H9 (cell line): ENCODE measurements at regions not wholly inside any gene's neighbourhood (a gene's known extent, or its start where the extent isn't known, plus 50 kb on each side); places are given as distances from the start of the nearest gene placed in this dataset.

Source experiments
- DNase-seq: peaks from one replicate; pipeline ENCODE4 v3.0.0-alpha.2; 2017
- H2AFZ ChIP-seq: one replicate; pipeline ENCODE4 v1.6.1; 2013; ENCODE audit warnings: mild to moderate bottlenecking, low read length, control low read depth, moderate library complexity
- H2AK5ac ChIP-seq: 2 replicates; pipeline ENCODE4 v1.6.1; 2013; ENCODE audit warnings: low read length, control low read depth, mixed read lengths; ENCODE audit not compliant: insufficient read length
- H2BK120ac ChIP-seq: one replicate; pipeline ENCODE4 v1.6.1; 2013; ENCODE audit warnings: low read depth, mild to moderate bottlenecking, low read length, control low read depth, inconsistent platforms; ENCODE audit not compliant: poor library complexity, severe bottlenecking
- H2BK12ac ChIP-seq: 2 replicates; pipeline ENCODE4 v1.6.1; 2013; ENCODE audit warnings: low read length, control low read depth, mixed read lengths, low read depth; ENCODE audit not compliant: insufficient read length
- H2BK15ac ChIP-seq: 2 replicates; pipeline ENCODE4 v1.6.1; 2013; ENCODE audit warnings: low read depth, low read length, control low read depth
- H2BK20ac ChIP-seq: one replicate; pipeline ENCODE4 v1.6.1; 2013; ENCODE audit warnings: low read depth, mild to moderate bottlenecking, low read length, control low read depth, inconsistent platforms; ENCODE audit not compliant: poor library complexity, severe bottlenecking
- H2BK5ac ChIP-seq: 2 replicates; pipeline ENCODE4 v1.6.1; 2013; ENCODE audit warnings: low read length, control low read depth, mixed read lengths; ENCODE audit not compliant: insufficient read length
- H3K14ac ChIP-seq: 2 replicates; pipeline ENCODE4 v1.6.1; 2013; ENCODE audit warnings: low read length, control low read depth; ENCODE audit not compliant: insufficient read depth
- H3K18ac ChIP-seq: 2 replicates; pipeline ENCODE4 v1.6.1; 2013; ENCODE audit warnings: low read depth, mild to moderate bottlenecking, mixed read lengths, low read length, control low read depth; ENCODE audit not compliant: insufficient read length
- H3K23ac ChIP-seq: 2 replicates; pipeline ENCODE4 v1.6.1; 2013; ENCODE audit warnings: low read length, control low read depth, mixed read lengths, low read depth; ENCODE audit not compliant: insufficient read length
- H3K23me2 ChIP-seq: 2 replicates; pipeline ENCODE4 v1.6.1; 2013; ENCODE audit warnings: low read depth, mild to moderate bottlenecking, mixed read lengths, low read length, control low read depth; ENCODE audit not compliant: insufficient read length, poor library complexity, severe bottlenecking
- H3K27ac ChIP-seq: 2 replicates; pipeline ENCODE4 v1.5.1; 2013; ENCODE audit warnings: low read length, control low read depth, mixed read lengths, low read depth; ENCODE audit not compliant: insufficient read length
- H3K27me3 ChIP-seq: 2 replicates; pipeline ENCODE4 v1.6.1; 2013; ENCODE audit warnings: low read length, control low read depth, inconsistent platforms; ENCODE audit not compliant: insufficient read depth
- H3K4ac ChIP-seq: 2 replicates; pipeline ENCODE4 v1.6.1; 2013; ENCODE audit warnings: low read depth, mild to moderate bottlenecking, control low read depth, inconsistent platforms, low read length, moderate library complexity
- H3K4me1 ChIP-seq: 2 replicates; pipeline ENCODE4 v1.6.1; 2013; ENCODE audit warnings: low read length, control low read depth, inconsistent platforms; ENCODE audit not compliant: insufficient read depth
- H3K4me2 ChIP-seq: 2 replicates; pipeline ENCODE4 v1.6.1; 2013; ENCODE audit warnings: low read length, control low read depth, mixed read lengths; ENCODE audit not compliant: insufficient read length, insufficient read depth
- H3K56ac ChIP-seq: 2 replicates; pipeline ENCODE4 v1.6.1; 2013; ENCODE audit warnings: low read depth, mild to moderate bottlenecking, mixed read lengths, low read length, control low read depth; ENCODE audit not compliant: insufficient read length
- H3K79me1 ChIP-seq: 2 replicates; pipeline ENCODE4 v1.6.1; 2013; ENCODE audit warnings: low read depth, mild to moderate bottlenecking, moderate library complexity, low read length, control low read depth, inconsistent platforms; ENCODE audit not compliant: insufficient read depth, poor library complexity, severe bottlenecking
- H3K79me2 ChIP-seq: 2 replicates; pipeline ENCODE4 v1.6.1; 2013; ENCODE audit warnings: low read length, control low read depth, inconsistent platforms; ENCODE audit not compliant: insufficient read depth
- H3K9ac ChIP-seq: 2 replicates; pipeline ENCODE4 v1.6.1; 2013; ENCODE audit warnings: low read length, control low read depth, mixed read lengths; ENCODE audit not compliant: insufficient read length; ENCODE audit errors: extremely low read depth
- H3K9me3 ChIP-seq: one replicate; pipeline ENCODE4 v1.6.1; 2013; ENCODE audit warnings: low read depth, low read length, inconsistent platforms; ENCODE audit not compliant: control insufficient read depth
- H3T11ph ChIP-seq: one replicate; pipeline ENCODE4 v1.6.1; 2013; ENCODE audit warnings: mild to moderate bottlenecking, low read length, control low read depth, inconsistent platforms
- H4K20me1 ChIP-seq: one replicate; pipeline ENCODE4 v1.6.1; 2013; ENCODE audit not compliant: control insufficient read depth, insufficient read length, insufficient read depth
- H4K5ac ChIP-seq: 2 replicates; pipeline ENCODE4 v1.6.1; 2013; ENCODE audit warnings: low read depth, mild to moderate bottlenecking, mixed read lengths, low read length, control low read depth; ENCODE audit not compliant: insufficient read length
- H4K8ac ChIP-seq: replicated peaks from 2 replicates; pipeline ENCODE4 v1.6.1; 2013; ENCODE audit warnings: low read length, control low read depth, mixed read lengths, low read depth; ENCODE audit not compliant: insufficient read length
- H4K91ac ChIP-seq: 2 replicates; pipeline ENCODE4 v1.6.1; 2013; ENCODE audit warnings: low read depth, mild to moderate bottlenecking, moderate library complexity, mixed read lengths, low read length, control low read depth; ENCODE audit not compliant: insufficient read length
- H3K27ac Mint-ChIP-seq, 3 experiments: 2 replicates in 2 of 3; 3 replicates in 1 of 3; pipeline ENCODE4 v1.8.0; 2020 to 2021; ENCODE audit warnings: mixed read lengths in 3 of 3, mild to moderate bottlenecking in 1 of 3, moderate library complexity in 1 of 3
- H3K27me3 Mint-ChIP-seq: 2 replicates; pipeline ENCODE4 v1.8.0; 2021; ENCODE audit warnings: low read depth, mild to moderate bottlenecking, moderate library complexity, mixed read lengths
- H3K36me3 Mint-ChIP-seq, 3 experiments: 2 replicates in 2 of 3; 3 replicates in 1 of 3; pipeline ENCODE4 v1.8.0; 2020 to 2021; ENCODE audit warnings: low read depth in 3 of 3, mixed read lengths in 3 of 3; ENCODE audit not compliant: insufficient read depth in 1 of 3
- H3K4me1 Mint-ChIP-seq, 2 experiments: 2 replicates each; pipeline ENCODE4 v1.8.0; 2020; ENCODE audit warnings: mixed read lengths in 2 of 2
- H3K4me3 Mint-ChIP-seq, 2 experiments: 2 replicates in 1 of 2; 3 replicates in 1 of 2; pipeline ENCODE4 v1.8.0; 2020 to 2021; ENCODE audit warnings: mild to moderate bottlenecking in 2 of 2, mixed read lengths in 2 of 2, moderate library complexity in 1 of 2
- H3K9me3 Mint-ChIP-seq, 2 experiments: 2 replicates in 1 of 2; 3 replicates in 1 of 2; pipeline ENCODE4 v1.8.0; 2020; ENCODE audit warnings: mild to moderate bottlenecking in 2 of 2, mixed read lengths in 2 of 2, moderate library complexity in 1 of 2
- CTCF ChIP-seq: fragments of 200-600 bp; sonication (generic); conservative IDR thresholded peaks from 3 replicates; pipeline ENCODE4 v1.8.0; 2021; ENCODE audit warnings: antibody characterized with exemption, mild to moderate bottlenecking

- Histone ChIP-seq H3K18ac (no peak overlapping the region), H4K8ac (no peak overlapping the region), H3K9ac (no peak overlapping the region), H2BK5ac (no peak overlapping the region), H3K56ac (no peak overlapping the region), H3K9me3 (no peaks in the 10 kb centered on the region), H3K14ac (no peak overlapping the region), H3K4ac (no peak overlapping the region), H2BK12ac (no peak overlapping the region), H2BK120ac (no peak overlapping the region), H2BK15ac (no peak overlapping the region), H3K79me2 (no peaks in the 10 kb centered on the region), H4K5ac (no peak overlapping the region), H4K20me1 (no peaks in the 10 kb centered on the region), H3K79me1 (no peaks in the 10 kb centered on the region), H3K23me2 (no peaks in the 10 kb centered on the region), H3K27me3 (no peaks in the 10 kb centered on the region), H2AK5ac (no peak overlapping the region), H3T11ph (no peak overlapping the region), H3K27ac (no peak overlapping the region), H4K91ac (no peak overlapping the region), H2BK20ac (peak overlapping the region; percentile 90), H3K4me2 (no peak overlapping the region), H3K23ac (no peak overlapping the region), H3K4me1 (peaks cover 5% of the 10 kb centered on the region; the same call in 1 of the 2 replicates), H2AFZ (no peak overlapping the region)
- Mint-ChIP-seq H3K4me1 (peaks cover 29 to 41% of the 10 kb centered on the region in 2 experiments), H3K27ac (no peak overlapping the region), H3K27me3 (no peaks in the 10 kb centered on the region), H3K36me3 (no peaks in the 10 kb centered on the region), H3K4me3 (no peak overlapping the region), H3K9me3 (no peaks in the 10 kb centered on the region; a peak in 1 of 5 replicates)
- TF ChIP-seq CTCF = no peak
- DNase-seq = no peak
Observed at GRCh38 chr6:139486476-139486799, 112.0 kb upstream of the CITED2 start.
